NCI-H1092 treated with DMSO at 0.1 percent for 48 hours (cell line): ENCODE measurements at regions not wholly inside any gene's neighbourhood (a gene's known extent, or its start where the extent isn't known, plus 50 kb on each side); places are given as distances from the start of the nearest gene placed in this dataset.
A peak's percentile ranks its signal among the peaks of the same experiment; 100 is the strongest.

Experiments used
- DNase-seq: peaks from one replicate; lab custom pipeline; 2025; lab: John Stamatoyannopoulos, UW

- no peak for DNase-seq
Measured at GRCh38 chr10:30256084-30256483, 93.0 kb downstream of the MTPAP start.

- DNase-seq, result no peak
Measured at GRCh38 chr10:30254926-30255325, 94.2 kb downstream of the MTPAP start.

- DNase-seq, result no peak
Measured at GRCh38 chr10:30248728-30249127, 100.3 kb downstream of the MTPAP start.

GRCh38 chr10:30247704-30248103, 101.4 kb downstream of the MTPAP start:
- no peak for DNase-seq

DNA sequence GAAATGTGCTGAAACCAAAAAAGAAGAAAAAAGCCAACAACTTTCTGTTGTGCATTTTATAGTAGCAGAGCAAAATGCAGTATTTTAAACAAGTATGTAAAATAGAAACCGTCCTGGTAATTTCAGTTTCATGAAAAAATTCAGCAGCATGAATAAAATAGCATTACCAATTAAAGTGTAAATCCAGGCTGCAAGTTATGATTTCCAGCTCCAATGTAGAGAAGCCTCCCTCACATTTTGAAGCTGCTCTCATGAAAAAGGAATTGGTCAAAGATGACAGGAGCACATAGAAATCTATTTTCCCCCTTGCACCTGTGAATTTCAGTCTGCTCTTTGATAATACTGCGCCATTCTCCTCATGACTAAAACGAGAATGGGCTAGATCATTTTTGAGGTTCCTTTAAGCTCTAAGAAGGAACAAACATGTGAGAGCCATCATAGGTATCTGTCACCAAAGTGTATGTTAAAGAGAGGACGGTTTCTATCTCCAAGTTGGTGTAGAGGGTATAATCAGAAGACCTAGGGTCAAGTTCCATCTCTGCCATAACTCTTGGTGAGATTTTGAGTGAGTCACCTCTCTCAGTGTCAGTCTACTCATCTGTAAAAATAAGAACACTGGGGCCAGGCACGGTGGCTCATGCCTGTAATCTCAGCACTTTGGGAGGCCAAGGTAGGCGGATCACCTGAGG, 107.5 kb downstream of the MTPAP start:
- DNase-seq, result no peak

- peak; percentile 11 for DNase-seq
Measured at GRCh38 chr10:30238836-30239235, 110.2 kb downstream of the MTPAP start.

DNA sequence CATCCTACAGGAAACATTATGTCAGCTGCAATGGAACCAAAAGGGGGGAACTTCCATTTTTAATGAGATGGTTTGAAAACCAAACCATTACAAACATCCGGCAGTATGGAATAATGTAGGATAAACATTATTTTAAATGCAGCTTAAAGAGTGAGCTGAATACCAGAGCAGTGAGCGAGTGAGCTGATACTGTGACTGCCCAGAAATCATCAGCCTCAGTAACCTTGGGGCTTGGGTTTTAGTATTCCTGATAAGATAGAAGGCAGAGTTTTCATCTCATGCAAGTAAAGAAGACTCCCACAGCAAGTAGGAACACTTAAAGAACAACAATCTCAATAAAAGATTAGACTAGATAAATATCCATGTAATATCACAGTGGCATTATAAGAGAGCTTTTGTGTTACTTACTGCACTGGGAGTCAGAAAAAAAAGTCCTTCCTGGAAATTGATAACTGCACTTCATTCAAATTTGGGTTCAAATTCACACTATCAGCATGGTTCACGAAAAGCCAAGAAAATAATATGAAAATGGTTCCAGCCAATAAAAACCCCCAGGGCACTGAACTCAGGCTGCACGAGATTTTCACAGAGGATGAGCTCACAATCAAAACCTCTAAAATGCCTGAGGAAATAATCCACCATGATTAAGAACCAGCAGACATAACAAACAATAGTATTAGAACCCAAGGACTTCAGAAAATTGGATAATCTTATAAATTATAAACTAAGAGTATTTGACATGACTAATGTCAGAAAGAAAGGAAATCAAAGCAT, 115.7 kb downstream of the MTPAP start:
- no peak for DNase-seq

- no peak for DNase-seq
Measured at GRCh38 chr10:30231709-30232108, 117.4 kb downstream of the MTPAP start.

GRCh38 chr10:30231071-30231652, 117.9 kb downstream of the MTPAP start:
- no peak for DNase-seq

DNA sequence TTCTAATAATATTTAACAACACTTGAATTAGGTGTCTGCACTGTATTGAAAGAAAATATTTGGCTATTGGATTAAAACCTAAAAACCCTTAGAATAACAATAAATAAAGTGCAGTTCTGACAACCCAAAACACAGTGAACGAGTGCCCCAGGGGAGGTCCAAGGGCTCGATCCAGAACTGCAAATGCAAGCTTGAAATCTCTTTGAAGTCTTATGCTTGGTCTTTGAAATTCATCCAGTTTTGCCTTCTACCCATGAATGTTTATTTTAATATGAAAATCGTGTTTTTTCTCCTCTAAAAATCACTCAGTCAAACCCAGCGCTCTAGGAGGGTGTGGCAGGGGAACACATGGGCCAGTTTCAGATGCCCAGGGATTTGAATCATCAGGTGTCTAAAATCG, 119.5 kb downstream of the MTPAP start:
- DNase-seq, result no peak

DNA sequence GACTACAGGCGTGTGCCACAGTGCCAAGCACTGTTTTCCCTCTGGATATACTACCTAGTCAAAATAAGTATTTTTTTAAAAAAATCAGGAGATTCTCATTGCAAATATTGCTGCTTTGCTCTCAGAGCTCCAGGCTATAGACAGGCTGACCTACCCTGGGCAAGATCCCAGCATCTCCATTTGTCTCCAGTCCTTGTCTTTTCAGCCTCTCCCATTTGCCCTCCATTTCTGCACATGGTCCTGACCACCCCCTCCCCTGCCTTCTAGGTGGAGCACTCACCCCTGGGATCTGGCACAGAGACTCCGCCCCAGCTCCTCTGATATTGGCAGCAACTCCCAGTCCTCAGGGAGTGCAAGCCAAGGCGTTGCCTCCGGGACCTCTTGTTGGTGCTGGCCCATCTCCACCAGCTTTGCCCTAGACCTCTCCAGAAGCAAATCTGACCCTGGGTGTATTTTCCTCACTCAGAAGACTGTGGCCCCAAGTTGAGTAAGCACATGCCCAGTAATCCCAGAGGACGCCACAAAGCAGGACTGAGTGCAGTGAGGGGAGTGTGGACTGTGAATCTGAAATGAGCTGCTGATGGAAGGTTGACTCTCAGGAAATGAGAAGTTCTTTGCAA, 120.6 kb downstream of the MTPAP start:
- DNase-seq, result no peak

GRCh38 chr10:30227481-30227880, 121.6 kb downstream of the MTPAP start:
- DNase-seq, result no peak

DNA sequence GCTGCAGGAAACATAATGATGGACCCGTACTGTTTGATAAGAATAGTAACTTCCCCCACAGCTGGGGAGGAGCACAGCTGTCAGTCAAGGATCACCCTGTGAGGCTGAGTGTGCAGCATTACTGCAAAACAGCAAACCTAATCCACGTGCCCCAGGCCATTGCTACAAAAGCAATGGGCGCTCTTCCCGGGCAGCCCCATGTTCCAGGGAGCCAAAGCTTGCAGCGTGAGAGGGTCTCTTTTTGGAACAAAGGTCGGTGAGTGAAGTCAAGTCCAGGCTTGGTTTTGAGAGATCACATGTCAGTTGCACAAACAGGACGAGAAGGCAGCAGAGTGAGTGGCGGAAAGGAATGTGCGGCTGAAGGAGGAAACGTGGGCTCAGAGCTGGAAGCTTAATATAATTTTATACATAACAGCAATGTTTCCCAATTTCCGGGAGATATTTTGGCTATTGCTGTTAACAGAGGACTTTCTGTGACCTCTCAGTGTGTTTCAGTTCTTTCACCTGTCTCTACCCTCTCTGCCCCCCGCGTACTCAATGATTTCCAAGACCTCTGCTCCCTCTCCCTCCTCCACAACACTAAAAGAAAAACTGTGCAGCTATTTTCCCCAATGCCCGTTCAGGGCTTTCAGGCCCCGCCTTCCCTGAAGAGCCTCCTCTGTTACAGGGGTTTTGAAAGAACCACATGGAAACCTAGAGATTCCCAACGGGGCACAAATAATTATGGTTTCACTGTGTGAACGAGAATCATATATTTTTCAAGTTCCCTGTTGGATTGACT, 128.9 kb downstream of the MTPAP start:
- no peak for DNase-seq

DNA sequence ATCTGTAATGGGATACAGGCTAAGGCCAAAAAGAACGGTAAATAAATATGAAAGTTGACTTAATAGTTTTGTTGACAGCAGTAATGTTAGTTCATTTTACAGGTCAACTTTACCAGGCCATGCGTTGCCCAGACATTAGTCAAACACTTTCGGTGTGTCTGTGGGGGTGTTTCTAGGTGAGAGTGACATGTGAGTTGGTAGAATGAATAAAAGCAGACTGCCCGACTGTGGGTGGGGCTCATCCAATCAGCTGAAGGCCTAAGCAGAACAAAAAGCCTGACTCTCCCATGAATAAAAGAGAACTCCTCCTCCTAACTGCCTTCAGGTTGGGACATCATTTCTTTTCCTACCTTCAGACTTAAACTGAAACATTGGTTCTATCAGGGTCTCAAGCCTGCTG, 132.3 kb downstream of the MTPAP start:
- DNase-seq, result no peak

- DNase-seq, result no peak
Measured at GRCh38 chr10:30215623-30216022, 133.5 kb downstream of the MTPAP start.

GRCh38 chr10:30215141-30215540, 133.9 kb downstream of the MTPAP start:
- DNase-seq, result no peak

DNA sequence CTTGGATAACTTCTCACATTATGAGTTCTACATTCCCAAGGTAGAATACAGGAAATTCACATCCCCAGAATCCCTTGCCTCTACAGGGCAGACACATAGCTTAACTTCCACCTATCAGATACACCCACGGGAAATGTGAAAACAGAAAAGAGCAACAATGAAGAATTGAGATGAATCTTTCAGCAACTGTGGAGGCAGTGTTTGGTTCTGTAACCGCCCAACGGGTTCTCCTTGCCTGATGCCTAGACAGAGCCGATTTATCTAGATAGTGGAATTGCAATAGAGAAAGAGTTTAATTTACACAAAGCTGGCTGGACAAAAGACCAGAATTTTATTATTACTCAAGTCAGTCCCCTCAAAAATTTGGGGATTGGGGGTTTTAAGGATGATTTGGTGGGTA, 138.8 kb downstream of the MTPAP start:
- no peak for DNase-seq

DNA sequence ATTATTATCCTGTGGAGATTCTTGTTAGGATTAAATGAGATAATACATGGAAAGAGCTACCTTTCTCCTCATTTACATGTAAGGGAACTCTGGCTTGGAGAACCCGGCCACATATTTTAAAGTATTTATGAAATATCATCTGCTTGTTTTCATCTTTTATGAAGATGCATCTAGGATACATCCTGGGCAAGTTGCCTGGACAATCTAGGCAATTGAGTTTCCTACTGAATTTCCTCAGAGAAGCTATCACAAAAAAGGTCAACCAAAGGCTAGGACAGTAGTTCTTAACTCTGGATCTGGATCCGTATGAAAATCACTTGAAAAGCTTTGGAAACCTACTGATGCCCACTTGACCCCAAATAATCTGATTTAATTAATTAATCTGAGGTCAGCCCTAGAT, 140.7 kb downstream of the MTPAP start:
- no peak for DNase-seq

- DNase-seq, result no peak
Measured at GRCh38 chr10:30207485-30208052, 141.5 kb downstream of the MTPAP start.

DNA sequence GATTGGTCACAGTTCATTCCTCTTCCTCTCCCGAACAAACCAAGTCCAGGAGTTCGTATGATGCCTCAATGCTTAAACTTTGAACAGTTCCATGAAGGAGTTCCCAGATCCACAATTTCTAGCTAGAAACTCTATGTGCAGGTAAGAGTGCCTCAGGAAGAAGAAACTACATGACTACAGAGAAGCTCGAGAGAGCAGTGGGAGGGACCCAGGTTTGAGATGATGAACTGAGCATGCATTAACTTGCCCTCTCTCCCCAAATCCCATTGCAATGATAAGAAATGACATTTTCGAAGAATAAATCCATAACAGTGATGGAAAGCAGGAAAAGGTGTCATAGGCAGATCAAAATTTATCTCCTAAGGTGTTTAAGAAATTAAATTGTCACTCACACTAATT, 140.6 kb upstream of the JCAD start:
- DNase-seq, result no peak

- no peak for DNase-seq
Measured at GRCh38 chr10:30199376-30200016, 140.1 kb upstream of the JCAD start.
